OCI-LY3 (cell line): ENCODE measurements at regions not wholly inside any gene's neighbourhood (a gene's known extent, or its start where the extent isn't known, plus 50 kb on each side); places are given as distances from the start of the nearest gene placed in this dataset.
A peak's percentile ranks its signal among the peaks of the same experiment; 100 is the strongest.

ENCODE experiments used
- H2AFZ ChIP-seq: fragments of 200-600, 300-600 bp; shearing (Covaris generic); 2 replicates; pipeline ENCODE4 v1.6.0; 2014; ENCODE audit warnings: antibody characterized with exemption, low read depth, low read length
- H3K27ac ChIP-seq: fragments of 200-600, 300-600 bp; sonication (generic); 2 replicates; pipeline ENCODE4 v1.5.1; 2014; ENCODE audit warnings: mild to moderate bottlenecking, low read length, moderate library complexity, mixed read lengths
- H3K27me3 ChIP-seq: fragments of 200-600, 300-600 bp; sonication (generic); 2 replicates; pipeline ENCODE4 v1.6.1; 2014; ENCODE audit warnings: low read depth, low read length, mixed read lengths
- H3K36me3 ChIP-seq: fragments of 200-600, 300-600 bp; sonication (generic); replicated peaks from 2 replicates; pipeline ENCODE3; 2014; ENCODE audit warnings: low read depth, low read length, mixed read lengths
- H3K4me1 ChIP-seq: fragments of 300-600, 200-600 bp; sonication (generic); 2 replicates; pipeline ENCODE4 v1.6.1; 2014; ENCODE audit warnings: low read length, mixed read lengths
- H3K4me2 ChIP-seq: fragments of 200-600, 300-600 bp; sonication (generic); 2 replicates; pipeline ENCODE4 v1.6.1; 2014; ENCODE audit warnings: low read length, mixed read lengths
- H3K4me3 ChIP-seq: fragments of 300-600, 200-600 bp; sonication (generic); 2 replicates; pipeline ENCODE4 v1.5.1; 2014; ENCODE audit warnings: antibody characterized with exemption, mild to moderate bottlenecking, low read length, moderate library complexity
- H3K79me2 ChIP-seq: fragments of 300-600, 200-600 bp; shearing (Covaris generic); 2 replicates; pipeline ENCODE4 v1.6.1; 2014; ENCODE audit warnings: mild to moderate bottlenecking, low read length, mixed read lengths
- H3K9ac ChIP-seq: fragments of 300-600, 200-600 bp; shearing (Covaris generic); 2 replicates; pipeline ENCODE4 v1.6.0; 2014; ENCODE audit warnings: mild to moderate bottlenecking, low read length, moderate library complexity
- H3K9me3 ChIP-seq: fragments of 200-600, 300-600 bp; shearing (Covaris generic); 2 replicates; pipeline ENCODE4 v1.6.1; 2014; ENCODE audit warnings: low read length, mixed read lengths; ENCODE audit not compliant: insufficient read depth
- H4K20me1 ChIP-seq: fragments of 200-600, 300-600 bp; sonication (generic); 2 replicates; pipeline ENCODE4 v1.6.1; 2016; ENCODE audit warnings: low read length, mixed read lengths; ENCODE audit not compliant: insufficient read depth
- CTCF ChIP-seq: fragments of 200-600, 300-600 bp; sonication (generic); IDR thresholded peaks from 2 replicates; pipeline ENCODE4 v1.5.1; 2014; ENCODE audit warnings: antibody characterized with exemption, low read length, low read depth
- EZH2phosphoT487 ChIP-seq: fragments of 200-600 bp; shearing (Covaris generic); IDR thresholded peaks from 2 replicates; pipeline ENCODE4 v1.6.1; 2018; ENCODE audit warnings: antibody characterized with exemption, mixed run types, low read depth

GRCh38 chr3:145177828-145178227 lies 983.2 kb downstream of the PLOD2 start:
- TF ChIP-seq EZH2phosphoT487 (no peak), CTCF (no peak)

GRCh38 chr3:145182196-145182911 lies 978.6 kb downstream of the PLOD2 start:
- H3K9ac ChIP-seq, result no peak overlapping the region
- no peaks in the 10 kb centered on the region for H3K9me3 ChIP-seq
- no peaks in the 10 kb centered on the region for H3K36me3 ChIP-seq
- H2AFZ ChIP-seq, result no peak overlapping the region
- no peaks in the 10 kb centered on the region for H4K20me1 ChIP-seq
- TF ChIP-seq EZH2phosphoT487, result no peak
- no peak for TF ChIP-seq CTCF
- H3K27ac ChIP-seq, result no peak overlapping the region
- 0 out of 2 replicates have a peak overlapping the region, but pooled peaks have one; percentile 2 for H3K4me2 ChIP-seq
- no peaks in the 10 kb centered on the region for H3K4me1 ChIP-seq
- H3K4me3 ChIP-seq, result no peak overlapping the region
- H3K27me3 ChIP-seq, result no peaks in the 10 kb centered on the region
- no peaks in the 10 kb centered on the region for H3K79me2 ChIP-seq

More at GRCh38 chr3:145177828-145178227, 983.2 kb downstream of the PLOD2 start:
- Histone ChIP-seq H3K27ac (no peak overlapping the region), H3K4me2 (no peak overlapping the region), H2AFZ (no peak overlapping the region; the same call in 1 of the 2 replicates), H3K9me3 (no peaks in the 10 kb centered on the region), H3K4me3 (no peak overlapping the region), H3K4me1 (no peaks in the 10 kb centered on the region), H3K79me2 (no peaks in the 10 kb centered on the region), H4K20me1 (no peaks in the 10 kb centered on the region), H3K36me3 (no peaks in the 10 kb centered on the region), H3K27me3 (no peaks in the 10 kb centered on the region), H3K9ac (no peak overlapping the region)

DNA sequence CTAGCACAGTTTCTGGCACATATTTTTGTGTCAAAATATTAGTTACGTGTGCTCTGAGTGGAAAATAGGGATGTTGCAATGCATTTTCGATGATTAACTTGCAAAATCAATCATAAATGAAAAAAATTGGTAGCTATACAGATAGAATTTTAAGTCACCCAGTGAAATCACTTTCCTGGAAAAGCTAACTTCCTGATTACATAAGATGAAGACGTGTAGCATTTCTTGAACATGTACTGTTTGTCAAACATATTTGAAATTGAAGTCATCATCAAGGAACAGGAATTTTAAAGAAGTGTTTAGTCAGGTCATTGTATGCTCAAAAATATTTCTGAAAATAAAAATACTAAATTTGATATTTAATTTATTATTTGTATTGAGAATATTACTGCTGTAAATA lies 977.7 kb downstream of the PLOD2 start:
- no peak overlapping the region for H3K9ac ChIP-seq
- H3K4me2 ChIP-seq, result no peak overlapping the region
- H4K20me1 ChIP-seq, result no peaks in the 10 kb centered on the region
- TF ChIP-seq CTCF (no peak), EZH2phosphoT487 (no peak)
- no peaks in the 10 kb centered on the region for H3K27me3 ChIP-seq
- H3K9me3 ChIP-seq, result no peaks in the 10 kb centered on the region
- no peaks in the 10 kb centered on the region for H3K36me3 ChIP-seq
- H3K27ac ChIP-seq, result no peak overlapping the region
- no peak overlapping the region for H3K4me3 ChIP-seq
- no peaks in the 10 kb centered on the region for H3K79me2 ChIP-seq
- no peaks in the 10 kb centered on the region for H3K4me1 ChIP-seq
- no peak overlapping the region for H2AFZ ChIP-seq

- Histone ChIP-seq H3K79me2 (no peaks in the 10 kb centered on the region), H3K4me2 (no peak overlapping the region), H3K4me3 (no peak overlapping the region), H3K9me3 (no peaks in the 10 kb centered on the region), H3K27ac (no peak overlapping the region), H3K4me1 (no peaks in the 10 kb centered on the region), H3K36me3 (no peaks in the 10 kb centered on the region), H3K27me3 (no peaks in the 10 kb centered on the region), H2AFZ (no peak overlapping the region), H4K20me1 (no peaks in the 10 kb centered on the region), H3K9ac (no peak overlapping the region)
- TF ChIP-seq CTCF, result no peak
These were observed 972.8 kb downstream of the PLOD2 start for GRCh38 chr3:145188079-145188770.
